Naive thymus-derived CD8-positive, alpha-beta T cell (primary cell): ENCODE measurements at regions not wholly inside any gene's neighbourhood (a gene's known extent, or its start where the extent isn't known, plus 50 kb on each side); places are given as distances from the start of the nearest gene placed in this dataset.
"Not testable (repeated sequence)": the region's sequence is repeated elsewhere in the genome, so short reads cannot be mapped to it uniquely, and the experiment has no call there.

Experiments
- ATAC-seq, 2 donors: fragments of 150-1000 bp; cut with Tn5 transposase in 1 of 2; sonication (Bioruptor Pico), chemical (Tn5 transposase) in 1 of 2; 1 replicate in 1 of 2; 2 replicates in 1 of 2; pipeline ENCODE4 v1.10.0; 2021; ENCODE audit warnings: mild to moderate bottlenecking in 2 of 2, moderate library complexity in 2 of 2
- POLR2A ChIA-PET: fragments of 350-600 bp; sonication (Branson Sonifier 250); formaldehyde crosslinking; loops from one replicate; lab custom pipeline; 2021; ENCODE audit warnings: antibody characterized with exemption; lab: Charles Lee
- DNase-seq, 10 donors: peaks; one replicate each; pipeline versions ENCODE4 v3.0.0 to v3.0.0-alpha.2; 2020 to 2022
- H3K27ac Mint-ChIP-seq, 10 donors: one replicate each; pipeline ENCODE4 v1.8.0; 2020 to 2022; ENCODE audit warnings: mild to moderate bottlenecking in 10 of 10, mixed read lengths in 10 of 10, moderate library complexity in 4 of 10, inconsistent platforms in 1 of 10
- H3K27me3 Mint-ChIP-seq, 5 donors: one replicate each; pipeline ENCODE4 v1.8.0; 2021 to 2022; ENCODE audit warnings: mixed read lengths in 5 of 5
- H3K36me3 Mint-ChIP-seq, 3 donors: one replicate each; pipeline ENCODE4 v1.8.0; 2020 to 2022; ENCODE audit warnings: mixed read lengths in 3 of 3, mild to moderate bottlenecking in 2 of 3, inconsistent platforms in 1 of 3
- H3K4me1 Mint-ChIP-seq, 4 donors: one replicate each; pipeline ENCODE4 v1.8.0; 2021 to 2022; ENCODE audit warnings: mixed read lengths in 4 of 4
- H3K4me3 Mint-ChIP-seq, 10 donors: one replicate each; pipeline ENCODE4 v1.8.0; 2020 to 2022; ENCODE audit warnings: mild to moderate bottlenecking in 10 of 10, mixed read lengths in 10 of 10, moderate library complexity in 6 of 10, inconsistent platforms in 1 of 10
- H3K9me3 Mint-ChIP-seq, 9 donors: one replicate each; pipeline ENCODE4 v1.8.0; 2020 to 2022; ENCODE audit warnings: mixed read lengths in 9 of 9, mild to moderate bottlenecking in 3 of 9, inconsistent platforms in 1 of 9, moderate library complexity in 1 of 9

DNA sequence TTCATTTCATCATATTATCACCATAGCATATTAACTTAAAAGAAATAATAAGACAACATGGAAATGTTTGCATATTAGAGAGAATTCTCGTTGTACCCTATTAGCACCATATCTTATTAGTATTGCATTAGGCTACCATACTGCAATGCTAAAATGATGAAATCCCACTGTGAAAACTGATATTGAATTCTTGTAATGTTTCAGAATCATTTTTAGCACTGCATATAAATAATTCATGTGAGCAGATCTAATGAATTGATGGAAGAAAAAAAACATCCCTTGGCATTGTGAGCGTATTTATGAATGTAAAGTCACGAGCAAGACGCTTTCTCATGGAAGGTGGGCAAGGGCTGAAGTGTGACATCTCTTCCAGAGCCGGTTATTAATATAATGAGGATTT is 257.1 kb upstream of the PTBP2 start:
- ATAC-seq (no peak), DNase-seq (no peak)
- Mint-ChIP-seq H3K27me3 (no peaks in the 10 kb centered on the region), H3K9me3 (peaks cover 0 to 6% (median 0%) of the 10 kb centered on the region in 9 donors), H3K36me3 (peaks cover 0 to 5% (median 0%) of the 10 kb centered on the region in 3 donors), H3K4me3 (no peak overlapping the region), H3K4me1 (no peaks in the 10 kb centered on the region), H3K27ac (no peak overlapping the region)
- POLR2A ChIA-PET, result no interaction called here

DNA sequence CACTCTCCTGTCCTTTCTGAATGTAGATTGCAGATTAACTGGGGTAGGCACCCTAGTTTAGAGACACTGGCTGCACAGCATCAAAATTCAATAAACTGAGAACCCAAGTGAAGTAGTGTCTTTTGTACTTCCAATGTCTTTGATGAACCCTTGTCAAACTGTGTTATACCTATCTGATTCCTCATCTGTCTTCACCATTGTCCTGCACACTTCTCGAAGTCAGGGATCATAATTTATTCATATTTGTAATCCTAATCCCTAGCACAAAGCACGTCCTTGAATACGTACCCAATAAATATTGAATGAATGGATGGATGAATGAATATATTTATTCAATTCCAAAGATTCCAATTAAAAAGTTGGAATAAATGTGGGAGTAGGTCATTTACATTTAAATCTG is 256.6 kb upstream of the PTBP2 start:
- POLR2A ChIA-PET, result no interaction called here
- H3K27ac Mint-ChIP-seq, result no peak overlapping the region
- peaks cover 0 to 5% (median 0%) of the 10 kb centered on the region in 3 donors for H3K36me3 Mint-ChIP-seq
- H3K9me3 Mint-ChIP-seq, result peaks cover 0 to 6% (median 0%) of the 10 kb centered on the region in 9 donors
- H3K4me3 Mint-ChIP-seq, result no peak overlapping the region
- no peaks in the 10 kb centered on the region for H3K4me1 Mint-ChIP-seq
- DNase-seq, result no peak
- ATAC-seq, result no peak
- no peaks in the 10 kb centered on the region for H3K27me3 Mint-ChIP-seq

DNA sequence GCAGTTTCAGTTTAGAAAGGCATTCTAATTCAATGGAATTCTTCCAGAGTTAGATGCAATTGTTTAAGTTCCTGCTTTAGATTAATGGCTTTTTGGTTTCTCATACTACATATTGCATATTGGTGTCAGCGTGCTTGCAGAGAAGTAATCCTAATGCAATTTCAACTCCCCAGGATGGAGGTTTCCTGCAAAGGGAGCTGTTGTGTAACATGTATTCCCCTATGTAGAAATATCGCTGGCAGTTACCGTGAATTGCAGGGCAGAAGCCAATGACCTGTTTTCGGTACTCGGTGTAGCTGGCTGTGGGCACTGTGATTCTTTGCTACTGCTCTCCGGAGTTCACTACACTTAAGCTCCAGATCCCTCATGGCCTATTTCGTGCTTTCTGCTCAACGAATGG is 256.1 kb upstream of the PTBP2 start:
- H3K9me3 Mint-ChIP-seq, result peaks cover 0 to 6% (median 0%) of the 10 kb centered on the region in 9 donors
- no peak for DNase-seq
- H3K4me3 Mint-ChIP-seq, result no peak overlapping the region
- no peaks in the 10 kb centered on the region for H3K4me1 Mint-ChIP-seq
- no peak overlapping the region for H3K27ac Mint-ChIP-seq
- ATAC-seq, result no peak
- H3K36me3 Mint-ChIP-seq, result peaks cover 0 to 5% (median 0%) of the 10 kb centered on the region in 3 donors
- no peaks in the 10 kb centered on the region for H3K27me3 Mint-ChIP-seq
- POLR2A ChIA-PET, result no interaction called here

- no peaks in the 10 kb centered on the region for H3K4me1 Mint-ChIP-seq
- ATAC-seq (no peak), DNase-seq (no peak)
- POLR2A ChIA-PET, result no interaction called here
- H3K27ac Mint-ChIP-seq, result no peak overlapping the region
- no peaks in the 10 kb centered on the region for H3K27me3 Mint-ChIP-seq
- no peak overlapping the region for H3K4me3 Mint-ChIP-seq
- H3K9me3 Mint-ChIP-seq, result peaks cover 0 to 16% (median 3%) of the 10 kb centered on the region in 9 donors
- H3K36me3 Mint-ChIP-seq, result peaks cover 0 to 5% (median 0%) of the 10 kb centered on the region in 3 donors
Observed at GRCh38 chr1:96466842-96467241, 254.7 kb upstream of the PTBP2 start.

DNA sequence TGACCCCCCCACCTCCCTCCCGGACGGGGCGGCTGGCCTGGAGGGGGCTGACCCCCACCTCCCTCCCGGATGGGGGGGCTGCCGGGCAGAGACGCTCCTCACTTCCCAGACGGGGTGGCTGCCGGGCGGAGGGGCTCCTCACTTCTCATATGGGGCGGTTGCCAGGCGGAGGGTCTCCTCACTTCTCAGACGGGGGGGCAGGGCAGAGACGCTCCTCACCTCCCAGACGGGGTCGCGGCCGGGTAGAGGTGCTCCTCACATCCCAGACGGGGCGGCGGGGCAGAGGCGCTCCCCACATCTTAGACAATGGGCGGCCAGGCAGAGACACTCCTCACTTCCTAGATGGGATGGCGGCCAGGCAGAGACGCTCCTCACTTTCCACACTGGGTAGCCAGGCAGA is 251.9 kb upstream of the PTBP2 start:
- Mint-ChIP-seq H3K36me3 (peaks cover 0 to 10% (median 0%) of the 10 kb centered on the region in 3 donors), H3K9me3 (peaks cover 0 to 22% (median 3%) of the 10 kb centered on the region in 9 donors)
- H3K4me3 Mint-ChIP-seq, ATAC-seq, H3K27ac Mint-ChIP-seq, DNase-seq, POLR2A ChIA-PET, H3K27me3 Mint-ChIP-seq, H3K4me1 Mint-ChIP-seq: not testable (repeated sequence)

GRCh38 chr1:96472471-96472870 is 249.1 kb upstream of the PTBP2 start:
- Mint-ChIP-seq H3K4me1 (no peaks in the 10 kb centered on the region), H3K9me3 (peaks cover 0 to 22% (median 3%) of the 10 kb centered on the region in 9 donors), H3K36me3 (peaks cover 0 to 10% (median 0%) of the 10 kb centered on the region in 3 donors), H3K27me3 (peaks cover 0 to 9% (median 2%) of the 10 kb centered on the region in 5 donors), H3K27ac (no peak overlapping the region), H3K4me3 (no peak overlapping the region)
- POLR2A ChIA-PET, result no interaction called here
- ATAC-seq, result no peak
- no peak for DNase-seq

DNA sequence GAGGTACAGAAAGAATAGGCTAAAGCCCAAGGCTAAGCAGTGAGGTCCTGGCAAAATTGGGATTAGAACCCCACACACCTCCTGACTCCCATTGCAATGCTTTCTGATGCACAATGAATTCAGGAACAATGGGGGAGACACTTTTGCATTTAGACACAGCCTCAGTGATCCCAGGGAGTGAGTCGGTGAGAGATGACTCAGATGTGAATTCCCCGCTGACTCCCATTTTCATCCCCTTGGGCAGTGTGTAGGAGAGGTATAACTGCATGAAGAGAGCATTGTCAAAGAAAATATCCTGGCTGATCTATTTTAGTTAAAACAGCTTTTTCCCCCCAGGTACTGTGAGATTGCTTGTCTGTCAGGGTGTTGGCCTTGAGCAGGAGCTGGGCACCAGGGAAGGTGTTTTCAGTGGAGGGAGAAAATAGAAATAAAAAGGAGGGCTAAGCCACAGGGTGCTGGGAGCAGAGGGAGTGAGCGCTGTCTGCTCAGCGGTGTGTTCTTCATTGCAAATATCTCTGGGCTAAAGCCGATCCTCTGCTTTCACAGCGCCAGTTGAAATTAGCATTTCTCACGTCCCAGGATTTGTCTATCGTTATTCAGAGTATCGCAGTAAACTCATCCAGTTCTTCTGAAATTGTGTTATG is 247.7 kb upstream of the PTBP2 start:
- Mint-ChIP-seq H3K36me3 (peaks cover 0 to 6% (median 0%) of the 10 kb centered on the region in 3 donors), H3K9me3 (peaks cover 0 to 16% (median 3%) of the 10 kb centered on the region in 9 donors), H3K4me3 (no peak overlapping the region), H3K27me3 (peaks cover 0 to 9% (median 2%) of the 10 kb centered on the region in 5 donors), H3K27ac (peak overlapping the region in 1 of 10 donors; percentile 50), H3K4me1 (no peaks in the 10 kb centered on the region)
- DNase-seq, result no peak
- POLR2A ChIA-PET, result no interaction called here
- no peak for ATAC-seq

DNA sequence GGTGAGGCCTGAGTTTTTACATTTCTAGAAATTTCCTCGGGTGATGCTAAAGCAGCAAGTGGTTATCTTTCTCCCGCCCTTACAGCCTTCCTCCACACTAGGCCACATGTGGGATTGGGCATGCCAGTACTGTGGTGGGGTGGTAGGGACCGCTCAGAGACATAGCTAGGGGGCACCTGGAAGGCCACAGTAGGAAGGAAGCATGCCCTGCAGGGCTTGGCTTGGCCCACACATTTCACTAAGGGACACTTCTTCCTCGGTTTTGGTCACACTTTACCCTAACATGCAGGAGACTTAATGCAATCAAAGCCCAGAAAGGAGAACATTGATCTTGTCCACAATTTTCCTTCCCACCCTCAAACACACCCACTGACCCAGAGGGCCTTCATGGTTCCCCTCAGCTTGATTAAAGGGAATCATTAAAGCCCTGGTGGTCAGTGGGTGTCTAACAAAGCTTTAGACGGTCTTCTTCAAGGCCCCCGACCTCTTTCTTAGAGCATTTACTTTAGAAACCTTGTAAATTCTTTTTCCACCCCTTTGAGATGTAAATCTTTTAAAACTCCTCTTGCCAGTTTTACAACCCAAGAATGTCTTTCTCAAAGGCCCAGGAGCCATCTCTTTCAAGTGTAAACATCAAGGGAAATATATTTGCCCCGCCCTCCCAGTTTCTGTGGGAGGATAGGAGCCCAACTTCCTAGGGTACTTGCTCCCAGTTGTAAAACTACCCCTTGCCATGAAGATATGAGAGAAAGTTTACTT is 246.4 kb upstream of the PTBP2 start:
- POLR2A ChIA-PET, result no interaction called here
- H3K27ac Mint-ChIP-seq, result no peak overlapping the region
- DNase-seq, result no peak
- peaks cover 0 to 9% (median 2%) of the 10 kb centered on the region in 5 donors for H3K27me3 Mint-ChIP-seq
- no peaks in the 10 kb centered on the region for H3K4me1 Mint-ChIP-seq
- no peak overlapping the region for H3K4me3 Mint-ChIP-seq
- H3K9me3 Mint-ChIP-seq, result peaks cover 0 to 16% (median 3%) of the 10 kb centered on the region in 9 donors
- no peak for ATAC-seq
- H3K36me3 Mint-ChIP-seq, result peaks cover 0 to 6% (median 0%) of the 10 kb centered on the region in 3 donors

DNA sequence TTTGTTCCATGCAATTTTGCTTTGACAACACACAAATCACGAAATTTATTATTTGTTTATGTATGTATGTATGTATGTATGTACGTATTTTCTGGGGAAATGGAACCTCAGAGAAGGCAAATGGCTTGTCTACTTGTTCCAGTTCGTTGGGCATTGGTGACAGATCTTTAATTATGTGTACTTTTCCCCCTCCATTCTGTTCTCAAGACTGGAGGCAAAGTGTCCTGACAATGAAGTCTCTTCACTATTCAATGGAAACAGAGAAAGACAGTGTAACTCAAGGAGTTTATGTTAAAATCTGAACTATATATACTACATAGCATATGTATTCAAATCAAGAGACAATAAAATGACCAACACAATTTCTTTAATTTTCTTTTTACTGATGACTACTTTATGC is 245.7 kb upstream of the PTBP2 start:
- H3K4me1 Mint-ChIP-seq, result no peaks in the 10 kb centered on the region

GRCh38 chr1:96478228-96478627 is 243.4 kb upstream of the PTBP2 start:
- no peak for DNase-seq

More for the DNA sequence above, 245.7 kb upstream of the PTBP2 start:
- peaks cover 0 to 6% (median 0%) of the 10 kb centered on the region in 3 donors for H3K36me3 Mint-ChIP-seq
- ATAC-seq, result no peak
- H3K4me3 Mint-ChIP-seq, result no peak overlapping the region
- H3K27me3 Mint-ChIP-seq, result peaks cover 0 to 14% (median 5%) of the 10 kb centered on the region in 5 donors
- H3K27ac Mint-ChIP-seq, result no peak overlapping the region
- POLR2A ChIA-PET, result no interaction called here
- peaks cover 0 to 19% (median 3%) of the 10 kb centered on the region in 9 donors for H3K9me3 Mint-ChIP-seq
- DNase-seq, result no peak

GRCh38 chr1:96481409-96481808 is 240.2 kb upstream of the PTBP2 start:
- Mint-ChIP-seq H3K27me3 (peaks cover 0 to 8% (median 2%) of the 10 kb centered on the region in 5 donors), H3K36me3 (no peaks in the 10 kb centered on the region)

More at GRCh38 chr1:96478228-96478627, 243.4 kb upstream of the PTBP2 start:
- H3K4me1 Mint-ChIP-seq, result no peaks in the 10 kb centered on the region
- H3K9me3 Mint-ChIP-seq, result peaks cover 0 to 9% (median 0%) of the 10 kb centered on the region in 9 donors
- POLR2A ChIA-PET, result no interaction called here
- no peak for ATAC-seq
- H3K27ac Mint-ChIP-seq, result no peak overlapping the region
- no peak overlapping the region for H3K4me3 Mint-ChIP-seq
- H3K27me3 Mint-ChIP-seq, result peaks cover 0 to 11% (median 4%) of the 10 kb centered on the region in 5 donors
- H3K36me3 Mint-ChIP-seq, result peaks cover 0 to 5% (median 0%) of the 10 kb centered on the region in 3 donors

GRCh38 chr1:96482616-96483015 is 239.0 kb upstream of the PTBP2 start:
- H3K4me1 Mint-ChIP-seq, result no peaks in the 10 kb centered on the region
- no peak overlapping the region for H3K27ac Mint-ChIP-seq
- peaks cover 0 to 8% (median 2%) of the 10 kb centered on the region in 5 donors for H3K27me3 Mint-ChIP-seq
- no peak overlapping the region for H3K4me3 Mint-ChIP-seq
- peaks cover 0 to 5% (median 0%) of the 10 kb centered on the region in 9 donors for H3K9me3 Mint-ChIP-seq
- DNase-seq, result no peak
- no peak for ATAC-seq
- POLR2A ChIA-PET, result no interaction called here
- H3K36me3 Mint-ChIP-seq, result no peaks in the 10 kb centered on the region

More at GRCh38 chr1:96481409-96481808, 240.2 kb upstream of the PTBP2 start:
- no peak overlapping the region for H3K4me3 Mint-ChIP-seq
- DNase-seq (no peak), ATAC-seq (no peak)
- H3K4me1 Mint-ChIP-seq, result no peaks in the 10 kb centered on the region
- POLR2A ChIA-PET, result no interaction called here
- no peak overlapping the region for H3K27ac Mint-ChIP-seq
- H3K9me3 Mint-ChIP-seq, result peaks cover 0 to 5% (median 0%) of the 10 kb centered on the region in 9 donors

GRCh38 chr1:96487394-96487793 is 234.2 kb upstream of the PTBP2 start:
- Mint-ChIP-seq H3K4me3 (no peak overlapping the region), H3K27ac (no peak overlapping the region), H3K36me3 (no peaks in the 10 kb centered on the region), H3K9me3 (peaks cover 0 to 2% (median 0%) of the 10 kb centered on the region in 9 donors), H3K27me3 (peaks cover 0 to 8% (median 0%) of the 10 kb centered on the region in 5 donors), H3K4me1 (no peaks in the 10 kb centered on the region)
- no peak for ATAC-seq
- no peak for DNase-seq
- POLR2A ChIA-PET, result no interaction called here
